Limb (tissue), 2 donors: ENCODE measurements at regions not wholly inside any gene's neighbourhood (a gene's known extent, or its start where the extent isn't known, plus 50 kb on each side); places are given as distances from the start of the nearest gene placed in this dataset.

Source experiments
- DNase-seq, 2 donors: peaks; one replicate each; pipeline ENCODE4 v3.0.0-alpha.2; 2016; ENCODE audit errors: extremely low spot score in 2 of 2

- DNase-seq = no peak
These were observed 652.8 kb upstream of the SOX11 start for GRCh38 chr2:5039241-5039975.

GRCh38 chr2:5040571-5040970 lies 651.6 kb upstream of the SOX11 start:
- DNase-seq = no peak

DNA sequence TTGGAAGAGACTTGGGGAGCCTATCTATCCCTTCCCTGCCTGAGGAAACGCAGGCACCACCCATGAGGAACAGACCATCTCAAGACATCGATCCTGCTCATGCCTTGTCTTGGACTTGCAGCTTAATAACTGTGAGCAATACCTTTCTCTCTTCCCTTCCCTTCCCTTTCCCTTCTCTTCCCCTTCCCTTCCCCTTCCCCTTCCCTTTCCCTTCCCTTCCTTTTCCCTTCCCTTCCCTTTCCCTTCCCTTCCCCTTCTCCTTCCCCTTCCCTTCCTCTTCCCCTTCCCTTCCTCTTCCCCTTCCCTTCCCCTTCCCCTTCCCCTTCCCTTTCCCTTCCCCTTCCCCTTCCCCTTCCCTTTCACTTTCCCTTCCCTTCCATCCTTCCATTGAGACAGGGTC lies 650.7 kb upstream of the SOX11 start:
- no peak for DNase-seq

- no peak for DNase-seq
These were observed 649.3 kb upstream of the SOX11 start for GRCh38 chr2:5042666-5043440.

- DNase-seq = no peak
These were observed 640.9 kb upstream of the SOX11 start for GRCh38 chr2:5051300-5051699.

DNA sequence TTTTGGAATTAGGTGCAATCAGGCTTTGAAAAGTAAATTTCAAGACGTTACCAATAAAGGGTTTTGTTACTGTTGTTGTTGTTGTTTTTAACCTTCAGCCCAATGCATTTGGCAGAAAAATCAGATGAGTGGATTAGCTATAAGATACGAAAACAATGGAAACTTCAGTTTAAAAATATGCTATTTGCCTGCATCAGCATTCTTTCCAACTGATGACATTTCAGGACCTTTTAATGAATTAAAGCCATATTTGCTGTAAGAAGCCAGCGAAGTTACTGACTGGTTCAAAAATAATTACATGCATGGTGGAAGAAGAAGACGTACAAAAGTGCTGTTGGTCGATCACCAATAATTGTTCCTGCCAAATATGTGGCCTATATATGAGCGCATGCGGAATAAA lies 639.3 kb upstream of the SOX11 start:
- no peak for DNase-seq

DNA sequence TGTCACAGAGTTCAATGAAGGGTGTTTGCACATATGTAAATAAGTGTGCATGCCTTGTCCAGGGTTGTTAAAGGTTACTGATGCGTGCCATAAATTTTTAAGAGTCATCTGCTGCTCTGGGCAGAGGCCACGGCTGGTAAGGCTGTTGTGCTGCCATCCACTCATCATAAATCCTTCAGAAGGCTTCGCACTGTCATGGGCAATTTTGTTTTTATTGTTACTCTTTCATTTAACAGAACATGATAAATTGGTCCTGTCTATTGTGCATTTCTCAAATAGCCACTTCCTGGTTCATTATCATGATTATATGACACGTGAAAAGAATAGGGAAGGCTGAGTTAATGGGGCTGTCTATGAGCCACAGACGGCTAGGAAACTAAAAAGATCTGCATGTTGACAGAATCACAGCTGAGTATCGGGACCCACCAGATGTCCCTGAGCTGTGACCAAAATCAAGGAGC lies 634.3 kb upstream of the SOX11 start:
- no peak for DNase-seq

DNA sequence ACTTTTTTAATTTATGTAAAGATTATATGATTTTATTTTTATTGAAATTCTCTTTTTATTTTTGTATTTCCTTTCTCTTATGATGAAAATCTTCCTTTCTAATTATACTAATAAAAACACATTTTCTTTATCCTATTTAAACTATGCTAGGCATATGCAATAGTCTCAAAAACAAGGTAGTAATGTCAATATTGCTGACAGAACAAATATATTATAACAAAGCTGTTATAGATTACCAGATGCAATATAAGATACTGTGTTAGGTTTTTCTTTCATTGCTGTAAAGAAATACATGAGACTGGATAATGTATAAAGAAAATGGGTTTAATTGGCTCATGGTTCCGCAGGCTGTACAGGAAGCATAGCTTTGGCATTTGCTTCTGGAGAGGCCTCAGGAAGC lies 631.2 kb upstream of the SOX11 start:
- DNase-seq = no peak

DNA sequence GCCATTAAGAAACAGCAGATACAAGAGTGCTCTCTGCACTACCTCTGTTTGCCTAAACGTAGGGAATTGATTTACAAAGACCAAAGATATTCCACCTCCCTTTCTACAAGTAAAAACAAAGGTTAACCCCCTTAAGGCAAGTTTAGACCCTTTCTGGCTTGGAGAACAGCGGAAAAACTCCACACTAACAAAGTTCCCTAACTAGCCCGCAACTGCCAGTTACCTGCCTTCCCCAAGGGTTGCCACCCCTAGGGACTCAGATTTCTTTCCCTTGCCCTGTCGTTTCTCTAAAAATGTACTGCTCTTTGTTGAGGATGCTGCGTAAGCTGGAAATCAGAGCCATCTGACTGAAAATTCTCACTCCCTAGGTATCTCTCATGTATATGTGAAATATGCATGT lies 627.5 kb upstream of the SOX11 start:
- DNase-seq = no peak

DNA sequence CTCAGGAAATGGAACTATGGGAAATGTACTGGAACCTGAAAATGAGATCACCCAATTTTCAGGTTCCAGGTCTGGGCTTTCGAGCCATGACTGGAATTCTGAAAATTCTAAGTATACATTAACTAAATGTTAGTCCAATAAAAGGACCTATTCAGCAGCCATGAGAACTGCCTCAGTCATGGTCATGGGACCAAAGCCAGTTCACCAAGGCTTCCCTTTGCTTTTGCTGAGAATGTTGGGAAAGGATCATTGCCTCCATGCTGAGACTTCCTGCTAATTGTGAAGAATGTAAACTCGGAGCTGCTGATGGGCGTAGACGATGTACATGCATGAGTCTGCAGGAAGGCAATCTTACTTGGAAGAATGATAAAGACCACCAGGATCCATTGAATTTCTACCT lies 624.4 kb upstream of the SOX11 start:
- no peak for DNase-seq

- no peak for DNase-seq
These were observed 621.9 kb upstream of the SOX11 start for GRCh38 chr2:5070257-5070656.

- no peak for DNase-seq
These were observed 617.5 kb upstream of the SOX11 start for GRCh38 chr2:5074733-5075132.

DNA sequence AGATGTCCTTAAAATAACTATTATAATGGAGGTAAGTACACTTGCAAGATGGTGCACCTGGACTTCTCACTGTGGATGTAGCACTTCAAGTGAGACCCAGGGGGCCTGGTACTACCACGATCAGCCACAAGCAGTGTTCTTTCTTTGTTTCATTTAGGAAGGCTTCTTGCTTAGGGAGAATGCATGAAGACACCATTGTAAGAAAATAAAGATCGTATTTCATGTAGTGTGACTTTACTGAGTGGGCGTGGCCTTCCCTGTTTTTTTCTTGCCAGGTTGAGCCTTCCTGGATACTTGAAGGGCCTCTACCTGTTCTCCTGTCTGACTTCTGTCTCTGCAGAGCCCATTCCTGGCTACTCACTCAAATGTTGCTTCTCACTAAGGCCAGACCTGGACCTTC lies 615.6 kb upstream of the SOX11 start:
- DNase-seq = no peak

GRCh38 chr2:5077479-5078089 lies 614.6 kb upstream of the SOX11 start:
- DNase-seq = no peak

DNA sequence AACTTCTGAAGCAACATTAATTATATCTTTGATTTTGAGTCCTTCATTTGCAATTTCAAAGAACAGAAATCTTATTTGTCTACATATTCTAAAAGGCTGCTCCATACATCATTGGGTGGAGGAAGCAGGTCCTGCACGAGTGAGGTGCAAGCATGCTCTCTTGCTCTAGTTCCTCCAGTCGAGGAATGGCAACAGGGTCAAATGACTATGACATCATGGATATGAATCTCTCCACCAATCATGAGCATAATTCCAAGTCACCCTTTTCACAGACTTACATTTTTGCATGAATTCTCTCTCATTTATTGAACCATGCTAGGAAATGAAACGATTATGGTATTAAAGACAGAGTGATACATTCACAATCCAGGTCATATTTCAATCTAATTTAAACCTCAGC lies 608.8 kb upstream of the SOX11 start:
- DNase-seq = no peak

GRCh38 chr2:5089409-5089808 lies 602.8 kb upstream of the SOX11 start:
- no peak for DNase-seq

DNA sequence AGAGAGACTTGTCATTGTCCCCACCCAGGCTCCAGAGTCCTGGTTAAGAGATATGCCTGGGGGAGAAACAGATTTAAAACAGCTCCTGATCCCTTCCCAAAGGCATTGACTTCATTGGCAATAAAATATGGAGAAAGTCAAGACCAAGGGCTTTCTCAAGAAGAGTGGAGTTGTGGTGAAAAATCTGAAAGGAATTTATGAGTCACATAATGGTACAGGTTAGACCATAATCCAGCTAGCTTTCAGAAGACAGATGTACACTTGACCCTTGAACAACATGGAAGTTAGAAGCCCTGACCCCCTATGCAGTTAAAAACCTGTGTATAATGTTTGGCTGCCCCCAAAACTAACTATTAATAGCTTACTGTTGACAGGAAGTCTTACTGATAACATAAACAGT lies 599.1 kb upstream of the SOX11 start:
- no peak for DNase-seq

DNA sequence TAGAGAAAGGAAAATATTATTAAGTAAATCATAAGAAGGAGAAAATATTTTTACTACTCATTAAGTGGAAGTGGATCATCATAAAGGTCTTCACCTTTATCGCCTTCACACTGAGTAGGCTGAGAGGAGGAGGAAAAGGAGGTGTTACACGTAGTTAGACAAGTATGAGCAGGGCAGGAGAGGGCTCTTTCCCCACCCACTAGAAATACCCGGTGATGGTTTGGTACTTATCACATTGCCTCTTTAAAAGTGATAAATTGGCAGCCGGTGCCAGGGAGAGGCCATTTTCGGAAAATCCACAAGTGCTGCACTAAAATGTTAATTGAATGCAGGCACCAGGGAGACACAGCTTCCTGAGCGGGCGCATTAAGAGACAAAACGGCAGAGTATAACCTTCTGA lies 598.7 kb upstream of the SOX11 start:
- no peak for DNase-seq

GRCh38 chr2:5094192-5094591 lies 598.0 kb upstream of the SOX11 start:
- no peak for DNase-seq

DNA sequence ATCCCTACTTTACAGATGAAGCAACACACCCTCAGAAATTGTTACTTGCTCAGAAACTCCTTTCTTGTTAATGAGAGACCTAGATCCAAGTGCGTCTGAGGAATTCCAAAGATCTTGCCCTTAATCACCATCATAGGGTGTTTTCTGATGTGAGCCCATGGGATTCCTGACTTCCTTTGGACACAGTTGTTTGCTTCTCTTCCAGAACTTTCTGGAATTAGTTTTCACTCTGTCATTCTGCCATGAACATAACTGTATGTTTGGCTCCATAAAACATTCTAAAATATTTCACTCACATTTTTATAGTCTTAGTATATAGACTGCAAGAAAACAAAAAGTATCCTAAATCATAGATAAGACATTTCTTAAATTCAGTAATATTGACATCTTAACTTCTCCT lies 593.9 kb upstream of the SOX11 start:
- no peak for DNase-seq

- no peak for DNase-seq
These were observed 589.4 kb upstream of the SOX11 start for GRCh38 chr2:5102823-5103222.

- DNase-seq = no peak
These were observed 580.6 kb upstream of the SOX11 start for GRCh38 chr2:5111581-5111980.

- DNase-seq = no peak
These were observed 573.1 kb upstream of the SOX11 start for GRCh38 chr2:5119046-5119445.
